ENCODE measurements at regions not wholly inside any gene's neighbourhood (a gene's known extent, or its start where the extent isn't known, plus 50 kb on each side); places are given as distances from the start of the nearest gene placed in this dataset.

DNA sequence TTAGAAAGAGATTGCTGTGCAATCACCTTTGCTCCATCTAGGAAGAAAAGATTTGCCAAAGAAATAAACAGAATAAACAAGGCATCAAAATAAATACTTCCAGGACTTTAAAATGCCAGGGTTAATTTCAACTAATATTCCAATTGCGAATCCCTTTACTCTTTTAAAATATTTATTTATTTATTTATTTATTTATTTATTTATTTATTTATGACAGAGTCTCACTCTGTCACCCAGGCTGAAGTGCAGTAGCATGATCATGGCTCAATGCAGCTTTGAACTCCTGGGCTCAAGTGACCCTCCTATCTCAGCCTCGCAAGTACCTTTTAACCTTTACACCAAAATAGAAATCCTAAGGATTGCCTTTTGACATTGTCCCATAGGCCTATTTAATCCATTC is 191.1 kb downstream of the EDN1 start:
- TF ChIP-seq, protein P1, sequence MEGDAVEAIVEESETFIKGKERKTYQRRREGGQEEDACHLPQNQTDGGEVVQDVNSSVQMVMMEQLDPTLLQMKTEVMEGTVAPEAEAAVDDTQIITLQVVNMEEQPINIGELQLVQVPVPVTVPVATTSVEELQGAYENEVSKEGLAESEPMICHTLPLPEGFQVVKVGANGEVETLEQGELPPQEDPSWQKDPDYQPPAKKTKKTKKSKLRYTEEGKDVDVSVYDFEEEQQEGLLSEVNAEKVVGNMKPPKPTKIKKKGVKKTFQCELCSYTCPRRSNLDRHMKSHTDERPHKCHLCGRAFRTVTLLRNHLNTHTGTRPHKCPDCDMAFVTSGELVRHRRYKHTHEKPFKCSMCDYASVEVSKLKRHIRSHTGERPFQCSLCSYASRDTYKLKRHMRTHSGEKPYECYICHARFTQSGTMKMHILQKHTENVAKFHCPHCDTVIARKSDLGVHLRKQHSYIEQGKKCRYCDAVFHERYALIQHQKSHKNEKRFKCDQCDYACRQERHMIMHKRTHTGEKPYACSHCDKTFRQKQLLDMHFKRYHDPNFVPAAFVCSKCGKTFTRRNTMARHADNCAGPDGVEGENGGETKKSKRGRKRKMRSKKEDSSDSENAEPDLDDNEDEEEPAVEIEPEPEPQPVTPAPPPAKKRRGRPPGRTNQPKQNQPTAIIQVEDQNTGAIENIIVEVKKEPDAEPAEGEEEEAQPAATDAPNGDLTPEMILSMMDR (IDR thresholded peaks at IDR 0.05) = no peak
- TF ChIP-seq FOXK1 (CRISPR knock-in tag; IDR thresholded peaks at IDR 0.05) (no peak), NR2C2 (CRISPR knock-in tag; IDR thresholded peaks at IDR 0.05) (no peak)
- TF ChIP-seq, protein P2, sequence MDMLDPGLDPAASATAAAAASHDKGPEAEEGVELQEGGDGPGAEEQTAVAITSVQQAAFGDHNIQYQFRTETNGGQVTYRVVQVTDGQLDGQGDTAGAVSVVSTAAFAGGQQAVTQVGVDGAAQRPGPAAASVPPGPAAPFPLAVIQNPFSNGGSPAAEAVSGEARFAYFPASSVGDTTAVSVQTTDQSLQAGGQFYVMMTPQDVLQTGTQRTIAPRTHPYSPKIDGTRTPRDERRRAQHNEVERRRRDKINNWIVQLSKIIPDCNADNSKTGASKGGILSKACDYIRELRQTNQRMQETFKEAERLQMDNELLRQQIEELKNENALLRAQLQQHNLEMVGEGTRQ (CRISPR knock-in tag; IDR thresholded peaks at IDR 0.05) = no peak
- TF ChIP-seq, protein P3, sequence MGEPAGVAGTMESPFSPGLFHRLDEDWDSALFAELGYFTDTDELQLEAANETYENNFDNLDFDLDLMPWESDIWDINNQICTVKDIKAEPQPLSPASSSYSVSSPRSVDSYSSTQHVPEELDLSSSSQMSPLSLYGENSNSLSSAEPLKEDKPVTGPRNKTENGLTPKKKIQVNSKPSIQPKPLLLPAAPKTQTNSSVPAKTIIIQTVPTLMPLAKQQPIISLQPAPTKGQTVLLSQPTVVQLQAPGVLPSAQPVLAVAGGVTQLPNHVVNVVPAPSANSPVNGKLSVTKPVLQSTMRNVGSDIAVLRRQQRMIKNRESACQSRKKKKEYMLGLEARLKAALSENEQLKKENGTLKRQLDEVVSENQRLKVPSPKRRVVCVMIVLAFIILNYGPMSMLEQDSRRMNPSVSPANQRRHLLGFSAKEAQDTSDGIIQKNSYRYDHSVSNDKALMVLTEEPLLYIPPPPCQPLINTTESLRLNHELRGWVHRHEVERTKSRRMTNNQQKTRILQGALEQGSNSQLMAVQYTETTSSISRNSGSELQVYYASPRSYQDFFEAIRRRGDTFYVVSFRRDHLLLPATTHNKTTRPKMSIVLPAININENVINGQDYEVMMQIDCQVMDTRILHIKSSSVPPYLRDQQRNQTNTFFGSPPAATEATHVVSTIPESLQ (CRISPR knock-in tag; IDR thresholded peaks at IDR 0.05) = no peak
